A549 (cell line): ENCODE measurements at regions not wholly inside any gene's neighbourhood (a gene's known extent, or its start where the extent isn't known, plus 50 kb on each side); places are given as distances from the start of the nearest gene placed in this dataset.

Source experiments
- CHD4 ChIP-seq: fragments of 200-600 bp; sonication (generic); IDR thresholded peaks from 2 replicates; pipeline ENCODE4 v1.6.1; 2016; ENCODE audit warnings: antibody characterized with exemption, mild to moderate bottlenecking, borderline replicate concordance
- EP300 ChIP-seq, 2 experiments: fragments of >200 bp; sonication (Bioruptor Twin); formaldehyde crosslinking; IDR thresholded peaks; 2 replicates in 1 of 2; 3 replicates in 1 of 2; pipeline ENCODE4 v1.6.1; 2016 to 2017
- HDAC2 ChIP-seq: fragments of 200-600 bp; sonication (generic); IDR thresholded peaks from 2 replicates; pipeline ENCODE4 v1.6.1; 2016
- MYC ChIP-seq: IDR thresholded peaks from 2 replicates; pipeline ENCODE4 v1.6.1; 2012; ENCODE audit warnings: mild to moderate bottlenecking, inconsistent platforms, low read length, improper control_type of control experiment, borderline replicate concordance
- TF ChIP-seq, protein P1 (sequence below): fragments of >200 bp; sonication (Bioruptor Twin); formaldehyde crosslinking; IDR thresholded peaks from 3 replicates; pipeline ENCODE4 v1.5.1; 2016
- TF ChIP-seq, protein P2 (sequence below): IDR thresholded peaks from 2 replicates; pipeline ENCODE4 v1.6.1; 2012

DNA sequence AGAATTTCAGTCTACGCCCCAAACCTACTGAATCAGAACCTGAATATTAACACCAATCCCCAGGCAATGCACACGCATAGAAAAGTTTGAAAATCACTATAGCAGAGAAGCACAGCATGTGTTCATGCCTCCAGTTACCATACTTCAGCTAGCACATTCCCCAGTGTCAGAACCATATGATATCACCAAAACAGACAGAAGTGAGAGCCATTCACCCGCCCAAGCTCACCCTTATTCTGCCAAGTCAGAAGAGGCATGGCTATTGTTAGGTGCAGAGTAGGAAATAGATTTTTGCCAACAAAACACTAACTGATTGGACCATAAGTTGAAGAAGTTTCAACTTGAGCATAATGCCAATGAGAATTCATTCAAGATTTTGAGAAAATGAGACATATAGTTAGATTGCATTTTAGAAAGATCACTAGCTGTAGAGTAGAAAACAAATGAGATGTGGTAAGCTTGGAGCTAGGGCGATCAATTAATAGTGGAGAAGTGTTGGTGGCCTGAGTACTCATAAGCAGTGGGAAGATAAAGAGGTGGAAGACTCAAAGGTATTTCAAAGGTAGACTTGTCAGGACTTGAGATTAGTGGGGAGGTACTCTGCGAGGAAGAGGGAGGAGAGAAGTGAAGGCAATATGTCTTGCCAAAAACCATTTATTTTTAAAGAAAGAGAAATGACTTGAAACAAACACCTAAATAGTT, 492.4 kb downstream of the SUCLA2 start:
- no peak for TF ChIP-seq EP300 (IDR thresholded peaks at IDR 0.05)
- TF ChIP-seq, protein P1, sequence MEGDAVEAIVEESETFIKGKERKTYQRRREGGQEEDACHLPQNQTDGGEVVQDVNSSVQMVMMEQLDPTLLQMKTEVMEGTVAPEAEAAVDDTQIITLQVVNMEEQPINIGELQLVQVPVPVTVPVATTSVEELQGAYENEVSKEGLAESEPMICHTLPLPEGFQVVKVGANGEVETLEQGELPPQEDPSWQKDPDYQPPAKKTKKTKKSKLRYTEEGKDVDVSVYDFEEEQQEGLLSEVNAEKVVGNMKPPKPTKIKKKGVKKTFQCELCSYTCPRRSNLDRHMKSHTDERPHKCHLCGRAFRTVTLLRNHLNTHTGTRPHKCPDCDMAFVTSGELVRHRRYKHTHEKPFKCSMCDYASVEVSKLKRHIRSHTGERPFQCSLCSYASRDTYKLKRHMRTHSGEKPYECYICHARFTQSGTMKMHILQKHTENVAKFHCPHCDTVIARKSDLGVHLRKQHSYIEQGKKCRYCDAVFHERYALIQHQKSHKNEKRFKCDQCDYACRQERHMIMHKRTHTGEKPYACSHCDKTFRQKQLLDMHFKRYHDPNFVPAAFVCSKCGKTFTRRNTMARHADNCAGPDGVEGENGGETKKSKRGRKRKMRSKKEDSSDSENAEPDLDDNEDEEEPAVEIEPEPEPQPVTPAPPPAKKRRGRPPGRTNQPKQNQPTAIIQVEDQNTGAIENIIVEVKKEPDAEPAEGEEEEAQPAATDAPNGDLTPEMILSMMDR, result no peak
- TF ChIP-seq HDAC2, result no peak
- no peak for TF ChIP-seq CHD4
- TF ChIP-seq, protein P2, sequence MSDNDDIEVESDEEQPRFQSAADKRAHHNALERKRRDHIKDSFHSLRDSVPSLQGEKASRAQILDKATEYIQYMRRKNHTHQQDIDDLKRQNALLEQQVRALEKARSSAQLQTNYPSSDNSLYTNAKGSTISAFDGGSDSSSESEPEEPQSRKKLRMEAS, result no peak
- no peak for TF ChIP-seq MYC
